Tibial nerve (tissue), 4 donors: ENCODE measurements at regions not wholly inside any gene's neighbourhood (a gene's known extent, or its start where the extent isn't known, plus 50 kb on each side); places are given as distances from the start of the nearest gene placed in this dataset.
A peak's percentile ranks its signal among the peaks of the same experiment; 100 is the strongest.

ENCODE experiments used
- DNase-seq, 2 donors: peaks; one replicate each; pipeline ENCODE4 v3.0.0-alpha.2; 2019; ENCODE audit warnings: low spot score in 2 of 2
- H3K27ac ChIP-seq, 4 donors: fragments of 200-600 bp; sonication (generic) in 3 of 4; one replicate each; pipeline ENCODE4 v1.5.1; 2017 to 2019; ENCODE audit warnings: mild to moderate bottlenecking in 1 of 4
- H3K27me3 ChIP-seq, 2 donors: fragments of 200-600 bp; sonication (generic) in 1 of 2; one replicate each; pipeline versions ENCODE4 v1.5.1 to v1.6.0; 2017 to 2019
- H3K36me3 ChIP-seq, 3 donors: fragments of 200-600 bp; sonication (generic); one replicate each; pipeline ENCODE4 v1.5.1; 2018 to 2019
- H3K4me1 ChIP-seq, 4 donors: fragments of 200-600 bp; sonication (generic) in 3 of 4; one replicate each; pipeline ENCODE4 v1.5.1; 2017 to 2019
- H3K4me3 ChIP-seq, 4 donors: fragments of 200-600 bp; sonication (generic) in 3 of 4; one replicate each; pipeline ENCODE4 v1.5.1; 2017 to 2019; ENCODE audit warnings: mild to moderate bottlenecking in 1 of 4, moderate library complexity in 1 of 4
- H3K9me3 ChIP-seq, 4 donors: fragments of 200-600 bp; sonication (generic) in 3 of 4; one replicate each; pipeline ENCODE4 v1.5.1; 2017 to 2019
- EP300 ChIP-seq, 2 donors: sonication (generic); formaldehyde crosslinking; IDR thresholded peaks; one replicate each; pipeline ENCODE4 v1.6.1; 2017; ENCODE audit warnings: antibody characterized with exemption in 2 of 2, mild to moderate bottlenecking in 1 of 2
- POLR2A ChIP-seq, 2 donors: fragments of 450-650 bp; IDR thresholded peaks; one replicate each; pipeline ENCODE4 v1.6.1; 2017; ENCODE audit warnings: antibody characterized with exemption in 2 of 2, mild to moderate bottlenecking in 2 of 2, moderate library complexity in 2 of 2
- WGBS, 2 donors: methylation state at CpG; one replicate each; pipeline ENCODE4 v1.1.5; 2018; 5-methylcytosine and 5-hydroxymethylcytosine counted together
- TF ChIP-seq, protein P1 (sequence below), 5 experiments: fragments of 200-600 bp in 3 of 5; fragments of 450-650 bp in 2 of 5; sonication (generic) in 3 of 5; IDR thresholded peaks; one replicate each; pipeline ENCODE4 v1.5.1; 2016 to 2019; ENCODE audit warnings: antibody characterized with exemption in 5 of 5, mild to moderate bottlenecking in 3 of 5, moderate library complexity in 2 of 5

DNA sequence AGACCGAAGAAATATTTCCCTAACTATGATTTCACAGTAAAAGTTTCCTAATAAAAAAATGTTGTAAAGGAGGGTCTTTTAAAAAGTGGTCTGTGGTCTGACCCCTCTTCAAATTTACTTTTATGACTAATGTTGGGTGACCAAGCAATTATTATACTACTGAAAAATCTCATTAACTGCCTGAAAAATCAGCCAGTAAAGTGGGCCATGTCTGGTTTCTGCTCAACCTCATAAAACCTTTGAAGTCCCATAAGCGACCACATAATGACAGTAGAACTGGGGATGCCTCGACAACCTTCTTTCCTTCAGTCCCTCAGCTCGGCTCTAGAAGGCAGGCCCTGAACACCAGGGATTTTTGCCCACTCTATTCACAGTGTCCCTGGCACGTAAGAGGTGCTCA, 434.3 kb downstream of the EFNB2 start:
- no peak overlapping the region for H3K27ac ChIP-seq
- 80 to 81% methylated on average over 5 of the region's 5 CpGs for WGBS, 2 donors
- H3K4me3 ChIP-seq, result no peak overlapping the region
- H3K36me3 ChIP-seq, result no peaks in the 10 kb centered on the region
- TF ChIP-seq POLR2A (IDR thresholded peaks at IDR 0.05), result no peak
- no peak for TF ChIP-seq EP300 (IDR thresholded peaks at IDR 0.05)
- no peaks in the 10 kb centered on the region for H3K27me3 ChIP-seq
- H3K9me3 ChIP-seq, result no peaks in the 10 kb centered on the region
- no peaks in the 10 kb centered on the region for H3K4me1 ChIP-seq
- no peak for DNase-seq

DNA sequence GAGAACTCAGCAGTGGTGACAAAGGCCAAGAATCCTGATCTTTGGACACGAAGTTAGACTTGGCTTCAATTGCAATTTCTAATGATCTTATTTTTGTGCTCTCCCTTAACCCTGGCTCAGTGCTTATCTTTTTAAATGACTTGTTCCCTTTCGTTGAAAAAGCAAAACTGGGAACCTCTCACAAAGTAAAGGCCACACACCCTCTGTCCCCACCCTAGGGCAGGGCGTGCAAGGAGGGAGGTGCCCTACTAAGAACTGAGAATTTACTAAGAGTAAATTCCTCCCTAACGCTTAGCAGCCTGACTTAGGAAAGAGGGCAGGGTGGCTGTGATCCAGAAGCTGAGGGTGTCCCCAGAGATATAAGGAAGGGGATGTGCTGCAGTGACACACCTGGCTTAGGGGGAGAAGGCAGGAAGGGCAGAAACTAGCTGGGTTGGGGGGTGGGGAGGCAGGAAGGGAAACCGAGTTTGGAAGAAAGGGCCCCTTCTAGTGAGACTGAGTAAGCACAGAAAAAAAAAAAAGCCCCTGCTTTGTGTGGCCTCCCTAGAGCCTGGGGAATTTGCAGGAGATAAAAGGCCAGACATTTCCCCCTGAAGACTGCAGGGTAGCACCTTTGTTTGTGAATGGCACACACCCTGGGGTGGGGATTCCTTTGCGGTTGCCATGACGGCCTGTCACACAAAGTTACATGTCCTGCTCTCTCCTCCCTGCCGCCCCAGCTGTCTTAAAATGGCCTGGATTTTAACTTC, 435.1 kb downstream of the EFNB2 start:
- WGBS, 2 donors, result 43 to 48% methylated on average over 8 of the region's 8 CpGs
- Histone ChIP-seq H3K9me3 (no peaks in the 10 kb centered on the region), H3K36me3 (no peaks in the 10 kb centered on the region), H3K4me1 (no peaks in the 10 kb centered on the region), H3K27ac (peak overlapping the region in 1 of 4 donors; percentile 32), H3K27me3 (no peaks in the 10 kb centered on the region), H3K4me3 (no peak overlapping the region)
- TF ChIP-seq, protein P1, sequence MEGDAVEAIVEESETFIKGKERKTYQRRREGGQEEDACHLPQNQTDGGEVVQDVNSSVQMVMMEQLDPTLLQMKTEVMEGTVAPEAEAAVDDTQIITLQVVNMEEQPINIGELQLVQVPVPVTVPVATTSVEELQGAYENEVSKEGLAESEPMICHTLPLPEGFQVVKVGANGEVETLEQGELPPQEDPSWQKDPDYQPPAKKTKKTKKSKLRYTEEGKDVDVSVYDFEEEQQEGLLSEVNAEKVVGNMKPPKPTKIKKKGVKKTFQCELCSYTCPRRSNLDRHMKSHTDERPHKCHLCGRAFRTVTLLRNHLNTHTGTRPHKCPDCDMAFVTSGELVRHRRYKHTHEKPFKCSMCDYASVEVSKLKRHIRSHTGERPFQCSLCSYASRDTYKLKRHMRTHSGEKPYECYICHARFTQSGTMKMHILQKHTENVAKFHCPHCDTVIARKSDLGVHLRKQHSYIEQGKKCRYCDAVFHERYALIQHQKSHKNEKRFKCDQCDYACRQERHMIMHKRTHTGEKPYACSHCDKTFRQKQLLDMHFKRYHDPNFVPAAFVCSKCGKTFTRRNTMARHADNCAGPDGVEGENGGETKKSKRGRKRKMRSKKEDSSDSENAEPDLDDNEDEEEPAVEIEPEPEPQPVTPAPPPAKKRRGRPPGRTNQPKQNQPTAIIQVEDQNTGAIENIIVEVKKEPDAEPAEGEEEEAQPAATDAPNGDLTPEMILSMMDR (IDR thresholded peaks at IDR 0.05), result no peak
- TF ChIP-seq EP300 (IDR thresholded peaks at IDR 0.05) (no peak), POLR2A (IDR thresholded peaks at IDR 0.05) (no peak)
- no peak for DNase-seq

DNA sequence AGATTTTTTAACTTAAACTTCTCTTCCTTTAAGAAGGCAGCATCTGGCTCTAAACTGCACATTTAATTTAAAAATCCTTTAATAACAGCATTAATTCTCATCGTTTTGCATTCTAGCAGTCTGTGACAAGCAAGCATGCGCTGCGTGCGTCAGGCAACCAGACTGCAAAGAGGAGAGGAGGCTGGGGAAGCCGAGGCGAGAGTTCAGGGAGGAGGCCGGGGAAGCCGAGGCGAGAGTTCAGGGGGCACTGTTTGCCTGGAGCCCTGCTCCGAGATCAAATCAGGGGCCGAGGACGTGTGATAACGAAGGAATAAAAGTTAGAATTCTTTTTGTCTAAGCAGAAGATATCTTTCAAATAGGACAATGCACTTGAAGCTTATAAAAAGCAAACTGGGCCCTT, 435.7 kb downstream of the EFNB2 start:
- 75 to 88% methylated on average over 13 of the region's 13 CpGs for WGBS, 2 donors
- H3K27me3 ChIP-seq, result no peaks in the 10 kb centered on the region
- DNase-seq, result no peak
- H3K4me1 ChIP-seq, result no peaks in the 10 kb centered on the region
- no peaks in the 10 kb centered on the region for H3K9me3 ChIP-seq
- H3K4me3 ChIP-seq, result no peak overlapping the region
- no peaks in the 10 kb centered on the region for H3K36me3 ChIP-seq
- H3K27ac ChIP-seq, result no peak overlapping the region
- TF ChIP-seq POLR2A (IDR thresholded peaks at IDR 0.05) (no peak), EP300 (IDR thresholded peaks at IDR 0.05) (no peak)
- TF ChIP-seq, protein P1 (IDR thresholded peaks at IDR 0.05), result no peak

DNA sequence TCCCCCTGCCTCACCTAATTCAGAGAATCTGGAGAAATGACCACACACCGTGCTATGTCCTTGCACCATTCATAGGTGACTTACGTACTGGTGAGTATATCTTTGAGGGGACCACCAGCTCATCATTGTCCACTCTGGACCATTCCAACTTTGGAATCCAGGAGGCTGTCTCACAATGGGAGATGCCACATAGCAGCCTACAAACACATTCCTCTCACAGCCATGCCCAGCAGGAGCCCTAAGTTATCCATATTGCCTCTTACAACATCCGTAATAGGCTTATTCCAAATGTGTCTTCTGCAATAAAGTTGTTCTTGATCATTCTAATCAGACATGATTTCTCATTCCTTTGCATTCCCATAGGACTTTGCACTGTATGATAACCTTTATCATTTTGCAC, 436.7 kb downstream of the EFNB2 start:
- 96% methylated on average over 3 of the region's 3 CpGs for WGBS, 2 donors
- no peak for TF ChIP-seq EP300 (IDR thresholded peaks at IDR 0.05)
- no peak for TF ChIP-seq POLR2A (IDR thresholded peaks at IDR 0.05)
- TF ChIP-seq, protein P1 (IDR thresholded peaks at IDR 0.05), result no peak
- H3K4me1 ChIP-seq, result no peaks in the 10 kb centered on the region
- H3K4me3 ChIP-seq, result no peak overlapping the region
- H3K27me3 ChIP-seq, result no peaks in the 10 kb centered on the region
- H3K27ac ChIP-seq, result no peak overlapping the region
- no peak for DNase-seq
- no peaks in the 10 kb centered on the region for H3K9me3 ChIP-seq
- no peaks in the 10 kb centered on the region for H3K36me3 ChIP-seq

DNA sequence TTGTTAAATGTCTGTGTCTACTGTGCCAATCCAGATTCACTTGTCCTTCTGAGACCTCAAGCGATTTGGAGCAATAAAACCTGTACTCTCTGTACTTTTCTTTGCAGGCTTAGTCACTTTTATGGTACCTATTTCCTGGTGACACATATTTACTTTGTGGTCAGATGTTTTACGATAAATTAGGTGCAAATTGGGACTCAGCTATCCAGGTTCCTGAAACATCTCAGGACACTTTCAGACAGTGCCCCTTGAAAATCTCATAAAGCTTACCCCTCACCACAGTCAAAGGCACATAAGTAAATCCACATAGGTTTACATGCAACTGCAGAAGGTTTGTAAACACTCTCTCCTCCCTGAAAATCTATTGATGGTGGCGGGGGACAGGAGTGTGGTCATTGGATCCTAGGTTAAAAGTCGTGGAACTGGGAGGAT, 438.8 kb downstream of the EFNB2 start:
- no peaks in the 10 kb centered on the region for H3K4me1 ChIP-seq
- no peak for DNase-seq
- H3K9me3 ChIP-seq, result no peaks in the 10 kb centered on the region
- H3K27ac ChIP-seq, result peak overlapping the region in 1 of 4 donors; percentile 12
- no peaks in the 10 kb centered on the region for H3K36me3 ChIP-seq
- no peak for TF ChIP-seq EP300 (IDR thresholded peaks at IDR 0.05)
- WGBS, 2 donors, result 80 to 81% methylated on average over 4 of the region's 4 CpGs
- no peaks in the 10 kb centered on the region for H3K27me3 ChIP-seq
- H3K4me3 ChIP-seq, result no peak overlapping the region

DNA sequence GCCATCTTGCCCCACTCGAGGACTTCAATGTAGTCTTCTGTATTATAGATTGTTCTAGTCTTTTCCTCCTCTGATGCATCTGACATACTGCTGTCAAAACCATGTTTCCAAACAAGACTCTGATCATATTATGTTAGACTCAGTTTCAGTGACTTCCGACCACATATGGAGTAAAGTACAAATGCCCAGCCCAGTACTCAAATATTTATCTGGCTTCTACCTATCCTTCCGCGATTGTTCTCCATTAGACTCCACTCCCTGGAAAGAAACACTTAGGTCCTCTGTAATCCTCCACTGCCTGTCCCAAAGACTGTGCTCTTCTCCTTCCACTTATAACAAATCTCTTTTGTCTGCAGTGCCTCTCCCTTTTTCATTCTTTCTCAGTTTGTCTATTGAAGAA, 439.5 kb downstream of the EFNB2 start:
- Histone ChIP-seq H3K36me3 (no peaks in the 10 kb centered on the region), H3K27me3 (no peaks in the 10 kb centered on the region), H3K9me3 (no peaks in the 10 kb centered on the region), H3K4me1 (no peaks in the 10 kb centered on the region), H3K4me3 (no peak overlapping the region), H3K27ac (peak overlapping the region in 1 of 4 donors; percentile 1)
- no peak for DNase-seq
- TF ChIP-seq, protein P1 (IDR thresholded peaks at IDR 0.05), result no peak
- no peak for TF ChIP-seq EP300 (IDR thresholded peaks at IDR 0.05)
- TF ChIP-seq POLR2A (IDR thresholded peaks at IDR 0.05), result no peak
- WGBS, 2 donors, result 78 to 80% methylated on average over 4 of the region's 4 CpGs
